Thyroid gland (tissue), 4 donors: ENCODE measurements at regions not wholly inside any gene's neighbourhood (a gene's known extent, or its start where the extent isn't known, plus 50 kb on each side); places are given as distances from the start of the nearest gene placed in this dataset.

ENCODE experiments used
- DNase-seq, 2 donors: peaks; one replicate each; pipeline ENCODE4 v3.0.0-alpha.2; 2019
- H3K27ac ChIP-seq, 3 donors: fragments of 200-600 bp; sonication (generic); 1 replicate in 2 of 3; 2 replicates in 1 of 3; pipeline ENCODE4 v1.5.1; 2016 to 2019; ENCODE audit warnings: mild to moderate bottlenecking in 1 of 3, moderate library complexity in 1 of 3
- H3K27me3 ChIP-seq: fragments of 200-600 bp; sonication (generic); one replicate; pipeline ENCODE4 v1.5.1; 2019
- H3K36me3 ChIP-seq, 2 donors: fragments of 200-600 bp; sonication (generic); one replicate each; pipeline ENCODE4 v1.5.1; 2016 to 2019
- H3K4me1 ChIP-seq, 2 donors: fragments of 200-600 bp; sonication (generic); one replicate each; pipeline ENCODE4 v1.5.1; 2017 to 2019
- H3K4me3 ChIP-seq, 3 donors: fragments of 200-600 bp; sonication (generic); replicated peaks in 1 of 3; 1 replicate in 2 of 3; 2 replicates in 1 of 3; pipeline ENCODE4 v1.5.1; 2016; ENCODE audit warnings: mild to moderate bottlenecking in 1 of 3
- H3K9me3 ChIP-seq: fragments of 200-600 bp; sonication (generic); one replicate; pipeline ENCODE4 v1.5.1; 2017
- POLR2A ChIP-seq, 2 donors: fragments of 450-650 bp; IDR thresholded peaks; one replicate each; pipeline ENCODE4 v1.6.1; 2017; ENCODE audit warnings: antibody characterized with exemption in 2 of 2, mild to moderate bottlenecking in 2 of 2, moderate library complexity in 1 of 2
- WGBS, 2 donors: methylation state at CpG; one replicate each; pipeline ENCODE4 v1.1.5; 2017; 5-methylcytosine and 5-hydroxymethylcytosine counted together
- intact Hi-C: fragments of 100-400 bp; cut with DNase I; formaldehyde crosslinking; loops from one replicate; pipeline ENCODE4 v1.15.1; 2023
- TF ChIP-seq, protein P1 (sequence below), 6 experiments: fragments of 200-600 bp in 3 of 6; fragments of 450-650 bp in 3 of 6; sonication (generic) in 3 of 6; IDR thresholded peaks; one replicate each; pipeline ENCODE4 v1.5.1; 2016 to 2019; ENCODE audit warnings: antibody characterized with exemption in 6 of 6, mild to moderate bottlenecking in 2 of 6, inconsistent platforms in 1 of 6, moderate library complexity in 1 of 6

DNA sequence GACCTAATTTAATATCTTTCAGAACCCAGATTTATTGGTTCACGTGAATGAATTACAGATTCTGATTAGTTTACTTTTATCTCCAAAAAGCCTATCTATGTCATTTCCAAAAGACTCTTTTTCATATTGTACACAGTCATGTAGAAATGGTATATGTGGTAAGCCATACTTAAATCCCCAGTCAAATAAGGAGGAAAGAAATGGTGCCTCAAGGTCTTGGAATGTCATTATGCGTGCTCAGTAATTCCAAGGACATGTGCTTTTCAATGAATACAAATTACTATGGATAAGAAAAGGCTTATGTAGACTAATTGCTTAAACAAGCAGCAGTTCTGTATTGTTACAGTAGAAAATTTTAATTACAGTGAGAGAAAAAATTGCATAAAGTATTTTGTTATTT, 64.1 kb upstream of the TYRP1 start:
- Histone ChIP-seq H3K9me3 (no peaks in the 10 kb centered on the region), H3K27me3 (no peaks in the 10 kb centered on the region), H3K4me1 (peaks cover 0 to 3% of the 10 kb centered on the region in 2 donors), H3K36me3 (no peaks in the 10 kb centered on the region), H3K4me3 (no peak overlapping the region), H3K27ac (no peak overlapping the region)
- TF ChIP-seq POLR2A (IDR thresholded peaks at IDR 0.05) = no peak
- TF ChIP-seq, protein P1, sequence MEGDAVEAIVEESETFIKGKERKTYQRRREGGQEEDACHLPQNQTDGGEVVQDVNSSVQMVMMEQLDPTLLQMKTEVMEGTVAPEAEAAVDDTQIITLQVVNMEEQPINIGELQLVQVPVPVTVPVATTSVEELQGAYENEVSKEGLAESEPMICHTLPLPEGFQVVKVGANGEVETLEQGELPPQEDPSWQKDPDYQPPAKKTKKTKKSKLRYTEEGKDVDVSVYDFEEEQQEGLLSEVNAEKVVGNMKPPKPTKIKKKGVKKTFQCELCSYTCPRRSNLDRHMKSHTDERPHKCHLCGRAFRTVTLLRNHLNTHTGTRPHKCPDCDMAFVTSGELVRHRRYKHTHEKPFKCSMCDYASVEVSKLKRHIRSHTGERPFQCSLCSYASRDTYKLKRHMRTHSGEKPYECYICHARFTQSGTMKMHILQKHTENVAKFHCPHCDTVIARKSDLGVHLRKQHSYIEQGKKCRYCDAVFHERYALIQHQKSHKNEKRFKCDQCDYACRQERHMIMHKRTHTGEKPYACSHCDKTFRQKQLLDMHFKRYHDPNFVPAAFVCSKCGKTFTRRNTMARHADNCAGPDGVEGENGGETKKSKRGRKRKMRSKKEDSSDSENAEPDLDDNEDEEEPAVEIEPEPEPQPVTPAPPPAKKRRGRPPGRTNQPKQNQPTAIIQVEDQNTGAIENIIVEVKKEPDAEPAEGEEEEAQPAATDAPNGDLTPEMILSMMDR (IDR thresholded peaks at IDR 0.05) = no peak
- no peak for DNase-seq
- 87 to 95% methylated on average over 2 of the region's 2 CpGs for WGBS, 2 donors
- intact Hi-C loops = no loop called here

DNA sequence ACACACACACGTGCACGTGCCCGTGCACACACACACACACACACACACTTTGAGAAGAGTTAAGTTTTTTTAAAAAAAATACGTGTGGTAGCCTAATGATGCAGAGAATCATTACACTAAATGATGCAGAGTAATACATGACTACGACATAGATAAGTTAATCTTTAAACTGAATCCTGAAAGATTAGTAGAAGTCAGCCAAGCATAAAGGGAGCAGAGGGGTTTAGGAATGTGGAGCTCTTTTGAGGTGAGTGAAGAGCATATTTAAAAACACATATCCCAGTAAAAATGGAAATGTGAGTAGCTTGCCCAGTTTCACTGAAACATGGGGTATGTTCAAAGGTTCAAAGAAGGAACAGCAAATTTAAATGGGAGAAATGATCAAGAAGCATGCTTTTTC, 61.3 kb upstream of the TYRP1 start:
- H3K36me3 ChIP-seq = no peaks in the 10 kb centered on the region
- WGBS, 2 donors = 61 to 69% methylated on average over 5 of the region's 5 CpGs
- intact Hi-C loops = no loop called here
- no peak overlapping the region for H3K27ac ChIP-seq
- no peak for DNase-seq
- H3K4me1 ChIP-seq = peaks cover 0 to 3% of the 10 kb centered on the region in 2 donors
- TF ChIP-seq, protein P1 (IDR thresholded peaks at IDR 0.05) = no peak
- TF ChIP-seq POLR2A (IDR thresholded peaks at IDR 0.05) = no peak
- H3K27me3 ChIP-seq = no peaks in the 10 kb centered on the region
- H3K4me3 ChIP-seq = no peak overlapping the region
- no peaks in the 10 kb centered on the region for H3K9me3 ChIP-seq

DNA sequence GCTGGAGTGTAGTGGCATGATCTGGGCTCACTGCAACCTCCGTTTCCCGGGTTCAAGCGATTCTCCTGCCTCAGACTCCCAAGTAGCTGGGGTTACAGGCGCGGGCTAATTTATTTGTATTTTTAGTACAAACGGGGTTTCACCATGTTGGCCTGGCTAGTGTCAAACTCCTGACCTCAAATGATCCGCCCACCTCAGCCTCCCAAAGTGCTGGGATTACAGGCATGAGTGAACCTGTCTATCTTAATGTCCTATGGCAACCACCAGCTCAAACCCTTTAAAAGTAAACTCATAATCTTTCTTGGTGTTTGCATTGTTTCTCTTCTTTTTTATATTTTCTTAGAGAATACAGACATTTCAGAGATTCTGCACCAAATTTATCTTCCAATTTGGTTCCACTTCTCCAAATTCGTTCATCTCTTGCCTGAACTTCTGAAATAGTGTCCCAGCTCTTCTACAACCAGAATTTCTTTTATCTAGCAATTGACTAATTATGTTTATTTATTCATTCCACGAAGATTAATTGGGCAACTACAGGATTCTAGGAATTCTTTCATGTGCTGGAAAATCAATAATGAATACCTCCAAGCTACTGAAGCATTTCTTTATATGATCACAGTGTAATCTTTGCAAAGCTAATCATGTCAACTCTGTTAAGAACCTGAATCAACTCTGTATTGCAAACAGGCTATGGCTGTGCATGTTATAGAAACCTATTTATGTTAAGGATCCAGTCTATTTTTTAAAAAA, 60.0 kb upstream of the TYRP1 start:
- WGBS, 2 donors = 73 to 75% methylated on average over 9 of the region's 9 CpGs
- no peaks in the 10 kb centered on the region for H3K27me3 ChIP-seq
- H3K36me3 ChIP-seq = no peaks in the 10 kb centered on the region
- intact Hi-C loops = no loop called here
- H3K9me3 ChIP-seq = no peaks in the 10 kb centered on the region
- no peak for DNase-seq
- H3K4me1 ChIP-seq = peaks cover 0 to 3% of the 10 kb centered on the region in 2 donors
- no peak overlapping the region for H3K4me3 ChIP-seq
- TF ChIP-seq POLR2A (IDR thresholded peaks at IDR 0.05) = no peak
- TF ChIP-seq, protein P1 (IDR thresholded peaks at IDR 0.05) = no peak
- no peak overlapping the region for H3K27ac ChIP-seq

DNA sequence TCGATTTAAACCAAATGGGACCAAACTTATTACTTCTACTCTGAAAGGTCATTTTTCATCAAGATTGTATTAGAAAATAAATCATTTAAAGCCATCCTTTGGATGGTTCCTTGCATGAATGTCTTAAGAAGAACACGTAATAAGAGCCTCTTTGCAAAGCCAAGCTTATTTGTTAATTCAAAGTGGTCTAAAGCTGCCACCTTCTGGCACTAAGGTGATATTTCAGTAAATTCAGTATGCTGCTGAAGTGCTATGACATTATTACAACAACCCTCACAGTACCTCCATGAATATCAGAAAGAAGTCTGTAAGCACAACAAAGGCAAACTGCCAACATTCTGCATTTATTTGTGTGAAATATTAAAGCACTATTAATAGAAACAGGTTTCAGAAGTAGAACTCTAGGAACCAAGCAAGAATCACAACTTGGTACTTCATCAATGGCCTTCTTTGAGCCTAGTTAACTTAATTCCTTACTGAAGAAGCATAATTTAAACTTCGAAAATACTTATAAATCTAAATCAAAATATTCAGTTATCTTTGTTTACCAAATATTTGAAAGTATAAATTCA, 53.1 kb upstream of the TYRP1 start:
- Histone ChIP-seq H3K27ac (no peak overlapping the region), H3K36me3 (no peaks in the 10 kb centered on the region), H3K4me1 (no peaks in the 10 kb centered on the region), H3K9me3 (no peaks in the 10 kb centered on the region), H3K27me3 (no peaks in the 10 kb centered on the region), H3K4me3 (no peak overlapping the region)
- no peak for DNase-seq
- intact Hi-C loops = no loop called here
- 34 to 37% methylated on average over 3 of the region's 3 CpGs for WGBS, 2 donors
- no peak for TF ChIP-seq POLR2A (IDR thresholded peaks at IDR 0.05)
- TF ChIP-seq, protein P1 (IDR thresholded peaks at IDR 0.05) = peak in 5 of 6 experiments; percentile 10 to 80 (median 57)

DNA sequence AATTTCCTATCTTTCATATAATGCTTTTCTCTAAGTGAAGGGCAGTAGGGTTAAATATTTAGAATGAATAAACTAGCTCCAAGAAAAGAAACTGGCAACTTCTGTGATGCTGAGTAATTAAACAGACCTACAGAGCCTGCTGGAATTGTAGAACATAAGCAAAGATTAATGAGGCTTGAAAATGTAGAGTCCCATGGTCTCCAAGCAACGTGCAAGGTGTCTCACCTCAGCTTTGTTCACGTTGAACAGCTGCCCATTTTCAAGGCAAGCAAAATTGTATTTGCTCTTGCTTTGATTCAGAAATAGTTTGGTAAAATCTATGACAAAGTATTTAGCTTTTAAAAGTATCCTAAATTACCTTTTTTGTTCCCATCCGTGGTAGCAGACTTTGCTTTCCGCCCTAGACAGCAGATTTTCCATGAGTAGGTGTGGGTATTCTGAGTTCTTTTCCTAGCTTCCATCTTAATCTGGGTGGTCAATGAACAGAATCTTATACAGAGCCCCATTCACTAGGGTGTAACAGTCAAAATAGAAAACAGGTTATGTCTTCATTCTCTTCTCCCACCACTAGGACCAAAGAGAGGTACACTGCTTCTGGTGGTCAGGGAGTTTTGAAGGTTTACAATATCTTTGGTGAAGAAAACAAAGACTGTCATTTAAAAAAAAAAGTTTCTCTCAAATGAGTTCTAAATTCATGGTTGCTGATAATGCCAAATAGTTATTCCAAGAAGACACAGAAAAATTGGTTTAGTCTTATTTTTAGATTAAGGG, 52.1 kb upstream of the TYRP1 start:
- intact Hi-C loops = no loop called here
- TF ChIP-seq POLR2A (IDR thresholded peaks at IDR 0.05) = no peak
- TF ChIP-seq, protein P1 (IDR thresholded peaks at IDR 0.05) = no peak
- Histone ChIP-seq H3K36me3 (no peaks in the 10 kb centered on the region), H3K27me3 (no peaks in the 10 kb centered on the region), H3K9me3 (no peaks in the 10 kb centered on the region), H3K27ac (no peak overlapping the region), H3K4me3 (no peak overlapping the region), H3K4me1 (no peaks in the 10 kb centered on the region)
- DNase-seq = no peak
- 43 to 47% methylated on average over 4 of the region's 4 CpGs for WGBS, 2 donors
